ENCODE measurements at regions not wholly inside any gene's neighbourhood (a gene's known extent, or its start where the extent isn't known, plus 50 kb on each side); places are given as distances from the start of the nearest gene placed in this dataset.

GRCh38 chr5:68352166-68352565 lies 136.6 kb downstream of the PIK3R1 start:
- no peak for DNase-seq

GRCh38 chr5:68353605-68354004 lies 138.0 kb downstream of the PIK3R1 start:
- DNase-seq = no peak

GRCh38 chr5:68354315-68354714 lies 138.8 kb downstream of the PIK3R1 start:
- no peak for DNase-seq

GRCh38 chr5:68356216-68356615 lies 140.7 kb downstream of the PIK3R1 start:
- no peak for DNase-seq

DNA sequence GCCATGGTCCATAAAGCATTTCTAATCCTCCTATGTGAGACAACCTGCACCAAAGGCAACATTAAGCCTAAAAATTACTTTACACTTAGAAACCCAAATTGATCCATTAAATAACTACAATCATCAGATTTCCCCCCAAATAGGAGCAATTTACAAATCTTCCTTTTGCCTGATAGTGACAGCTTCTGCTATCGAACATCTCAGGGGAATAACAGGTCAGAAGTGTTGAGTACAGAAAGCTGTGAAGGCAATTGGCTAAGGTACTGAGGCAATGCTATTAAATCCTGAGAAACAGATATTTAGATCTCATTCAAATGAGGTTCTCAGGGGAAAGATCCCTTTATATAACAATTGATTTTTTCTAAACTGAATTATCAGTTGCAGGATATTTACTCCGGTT lies 141.1 kb downstream of the PIK3R1 start:
- DNase-seq = no peak

DNA sequence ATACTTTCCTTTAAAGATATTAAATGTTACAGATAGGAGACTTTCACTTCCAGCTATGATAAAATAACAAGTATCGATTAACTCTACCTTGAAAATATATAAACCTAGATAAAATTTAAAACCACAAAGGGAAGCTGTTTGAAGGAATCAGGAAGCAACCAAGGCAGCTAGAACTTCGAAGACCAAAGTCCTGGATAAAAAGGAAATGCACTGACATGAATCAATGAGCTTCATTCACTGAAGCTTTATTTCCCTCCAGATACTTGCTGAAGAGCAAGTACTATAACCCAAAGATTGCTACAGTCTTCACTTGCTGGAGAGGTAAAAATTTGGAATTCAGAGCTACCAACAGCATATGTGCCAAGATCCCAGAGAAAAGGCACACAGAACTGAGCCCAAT lies 144.1 kb downstream of the PIK3R1 start:
- no peak for DNase-seq

DNA sequence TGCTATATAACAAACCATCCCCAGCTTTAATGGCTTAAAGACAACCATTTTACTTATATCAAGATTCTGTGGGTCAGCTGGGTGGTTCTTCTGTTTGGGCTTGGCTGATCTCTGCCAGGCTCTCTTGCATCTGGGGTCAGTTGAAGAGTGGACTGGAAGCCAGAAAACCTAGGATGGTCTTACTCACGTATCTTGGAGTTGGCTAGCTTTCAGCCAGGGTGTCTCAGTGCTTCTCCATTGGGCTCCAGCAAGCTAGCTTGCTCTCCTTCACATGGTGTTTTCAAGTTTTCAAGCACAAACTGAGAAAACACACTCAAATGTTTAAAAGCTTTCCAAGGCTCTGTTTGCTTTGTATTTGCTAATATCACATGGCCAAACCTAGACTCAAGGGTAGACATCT lies 146.8 kb downstream of the PIK3R1 start:
- DNase-seq = no peak

DNA sequence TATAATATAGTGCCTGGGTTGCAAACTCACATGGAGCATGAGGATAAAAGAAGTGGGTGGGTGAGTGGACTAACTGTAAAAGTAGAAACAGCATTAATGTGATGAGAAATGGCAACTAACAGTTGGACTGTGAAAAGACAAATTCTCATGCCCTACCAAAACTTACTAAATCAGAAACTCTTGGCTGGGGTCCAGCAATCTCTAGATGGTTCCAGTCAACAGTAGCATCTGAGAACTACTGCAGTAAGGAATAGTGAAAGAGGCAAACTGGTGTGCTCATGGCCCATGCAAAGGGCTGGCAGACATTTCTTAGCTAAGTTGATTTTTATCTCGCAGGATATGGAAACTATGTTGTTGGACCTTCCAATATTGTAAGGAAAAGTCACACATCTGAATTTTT lies 150.3 kb downstream of the PIK3R1 start:
- no peak for DNase-seq

DNA sequence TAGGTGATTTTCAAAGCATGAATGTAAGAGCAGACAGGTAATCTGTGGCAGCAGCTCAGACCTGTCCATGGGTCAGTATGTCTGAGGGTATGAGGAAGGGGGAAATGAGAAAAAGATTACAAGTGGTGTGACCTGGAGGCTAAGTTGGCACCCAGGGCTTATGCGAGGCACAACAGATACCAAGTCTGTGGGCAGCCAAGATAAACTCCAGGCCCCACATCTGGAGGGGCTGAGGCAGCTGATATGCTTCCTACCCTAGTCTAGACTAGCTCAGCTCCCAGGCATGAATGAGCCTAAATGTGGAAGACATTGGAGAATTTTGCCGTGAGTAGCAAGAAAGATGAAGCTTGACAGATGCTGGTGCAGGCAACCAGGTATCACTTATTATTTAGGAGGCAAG lies 151.7 kb downstream of the PIK3R1 start:
- DNase-seq = no peak

- no peak for DNase-seq
Observed at GRCh38 chr5:68367717-68368116, 152.2 kb downstream of the PIK3R1 start.

- no peak for DNase-seq
Observed at GRCh38 chr5:68368311-68369022, 152.9 kb downstream of the PIK3R1 start.

GRCh38 chr5:68369023-68369359 lies 153.4 kb downstream of the PIK3R1 start:
- DNase-seq = no peak

GRCh38 chr5:68369457-68370125 lies 154.0 kb downstream of the PIK3R1 start:
- no peak for DNase-seq

GRCh38 chr5:68370196-68370595 lies 154.6 kb downstream of the PIK3R1 start:
- DNase-seq = no peak

- no peak for DNase-seq
Observed at GRCh38 chr5:68371607-68372006, 156.1 kb downstream of the PIK3R1 start.

- no peak for DNase-seq
Observed at GRCh38 chr5:68372161-68372560, 156.6 kb downstream of the PIK3R1 start.

- DNase-seq = no peak
Observed at GRCh38 chr5:68373050-68373449, 157.5 kb downstream of the PIK3R1 start.

DNA sequence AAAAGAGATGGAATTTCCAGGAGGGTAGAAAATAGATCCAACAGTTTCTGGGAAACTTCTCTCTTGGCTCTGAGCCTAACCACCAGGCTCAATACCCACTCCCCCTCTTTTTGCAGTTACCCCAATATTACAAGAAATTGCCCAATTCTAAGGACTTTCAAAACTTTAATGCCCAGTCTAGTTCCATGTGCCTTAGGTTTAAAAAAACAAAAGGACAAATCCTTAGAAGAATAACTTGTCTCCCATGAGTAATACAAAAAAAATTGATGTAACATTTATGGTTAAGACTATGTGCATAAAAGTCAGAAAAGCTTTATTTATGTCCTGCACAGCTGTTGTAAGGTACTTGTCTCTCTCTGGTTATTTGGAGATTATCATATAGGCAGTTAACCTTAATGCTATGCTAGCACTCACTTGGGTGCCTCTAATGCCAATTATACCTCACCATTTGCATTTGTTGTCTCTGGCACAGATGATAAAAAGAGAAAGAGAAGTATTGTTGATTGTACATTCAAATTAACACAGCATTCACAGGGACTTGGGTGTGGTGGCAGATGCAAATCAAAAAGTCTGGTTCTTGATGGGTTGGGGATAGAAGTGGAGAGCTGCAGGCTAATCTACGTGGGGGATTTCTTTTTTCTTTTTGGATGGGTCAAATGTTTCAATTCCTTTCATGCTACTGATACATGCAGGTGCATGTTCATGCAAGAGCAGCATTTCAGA lies 159.4 kb downstream of the PIK3R1 start:
- no peak for DNase-seq

DNA sequence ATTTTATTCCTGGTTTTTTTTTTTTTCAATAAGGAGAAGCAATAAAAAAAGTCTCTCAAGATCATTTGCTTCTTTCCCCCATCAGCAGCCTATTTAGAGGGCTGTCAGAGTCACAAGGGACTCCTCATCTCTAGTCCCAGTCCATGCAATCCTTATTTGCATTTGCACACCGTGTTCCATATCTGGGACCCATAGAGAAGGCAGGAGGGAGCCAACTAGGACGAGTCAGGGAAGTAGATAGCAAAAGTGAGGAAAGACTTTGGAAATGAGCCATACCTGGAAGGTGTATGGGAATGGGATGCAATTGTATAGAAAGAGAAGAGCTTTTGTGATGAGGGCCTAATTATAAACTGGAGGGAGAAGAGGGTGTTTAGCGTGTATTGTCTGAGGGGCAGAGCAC lies 160.0 kb downstream of the PIK3R1 start:
- no peak for DNase-seq

DNA sequence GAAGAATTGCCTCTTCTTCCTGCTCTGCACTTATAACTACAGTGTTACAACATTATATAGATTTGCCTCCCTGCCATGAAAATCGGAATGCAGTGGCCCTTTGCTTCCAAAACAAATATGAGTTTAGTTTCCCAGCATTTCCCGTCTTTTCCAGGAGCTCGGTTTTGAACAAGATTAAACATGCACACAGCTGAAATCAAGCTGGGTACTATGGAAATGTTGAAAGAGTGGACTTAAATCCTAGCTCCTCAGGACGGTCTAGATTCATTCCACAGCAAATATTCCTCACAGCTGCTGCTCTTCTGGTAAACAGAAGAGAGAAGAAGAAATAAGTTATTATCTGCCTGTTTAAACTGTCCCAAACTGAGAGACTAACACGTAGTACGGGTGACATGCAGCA lies 161.4 kb downstream of the PIK3R1 start:
- no peak for DNase-seq

DNA sequence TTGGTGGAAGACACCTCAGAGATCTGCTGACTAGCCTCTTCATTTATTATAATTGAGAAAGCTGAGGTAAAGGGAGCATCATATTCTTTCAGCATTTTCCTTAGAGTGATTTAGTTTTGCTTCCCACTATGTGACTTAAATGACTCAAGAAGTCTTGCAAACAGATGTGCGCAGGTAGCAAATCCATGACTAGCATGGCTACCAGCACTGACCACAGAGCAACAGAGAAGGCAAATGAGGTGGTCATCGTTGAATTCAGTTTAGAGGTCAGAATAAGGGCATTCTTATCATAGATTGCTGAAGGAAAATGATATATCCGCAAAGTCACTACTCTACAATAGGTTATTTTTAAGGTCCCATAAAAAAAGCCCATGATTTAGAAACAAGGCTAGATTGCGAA lies 162.2 kb downstream of the PIK3R1 start:
- DNase-seq = no peak

DNA sequence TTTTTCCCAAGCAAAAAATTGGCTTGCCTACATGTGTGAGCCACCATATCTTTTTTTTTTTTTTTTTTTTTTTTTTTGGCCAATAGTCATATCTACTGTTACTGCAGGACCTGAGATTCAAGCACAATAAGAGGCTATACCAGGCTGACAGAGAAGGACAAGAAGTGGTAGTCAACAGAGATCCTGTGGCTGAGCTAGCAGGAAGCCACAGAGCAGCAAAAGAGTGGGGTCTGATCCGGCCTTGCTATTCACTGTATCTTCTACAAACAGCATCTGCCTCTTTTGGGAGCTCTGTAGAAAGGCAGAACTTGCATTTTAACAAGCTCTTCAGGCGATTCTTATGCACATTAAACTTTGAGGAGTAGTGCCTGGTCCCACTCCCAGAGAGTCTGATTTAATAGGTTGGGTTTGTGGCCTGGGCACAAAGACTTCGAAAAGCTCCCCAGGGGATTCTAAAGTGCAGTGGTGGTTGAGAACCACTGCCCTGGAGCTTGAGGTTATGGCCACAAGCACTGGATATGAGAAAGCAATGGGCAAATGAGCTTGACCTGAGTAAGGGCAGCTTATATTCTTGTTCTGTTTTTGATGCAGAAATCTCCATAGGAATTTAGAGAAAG lies 162.8 kb downstream of the PIK3R1 start:
- no peak for DNase-seq

DNA sequence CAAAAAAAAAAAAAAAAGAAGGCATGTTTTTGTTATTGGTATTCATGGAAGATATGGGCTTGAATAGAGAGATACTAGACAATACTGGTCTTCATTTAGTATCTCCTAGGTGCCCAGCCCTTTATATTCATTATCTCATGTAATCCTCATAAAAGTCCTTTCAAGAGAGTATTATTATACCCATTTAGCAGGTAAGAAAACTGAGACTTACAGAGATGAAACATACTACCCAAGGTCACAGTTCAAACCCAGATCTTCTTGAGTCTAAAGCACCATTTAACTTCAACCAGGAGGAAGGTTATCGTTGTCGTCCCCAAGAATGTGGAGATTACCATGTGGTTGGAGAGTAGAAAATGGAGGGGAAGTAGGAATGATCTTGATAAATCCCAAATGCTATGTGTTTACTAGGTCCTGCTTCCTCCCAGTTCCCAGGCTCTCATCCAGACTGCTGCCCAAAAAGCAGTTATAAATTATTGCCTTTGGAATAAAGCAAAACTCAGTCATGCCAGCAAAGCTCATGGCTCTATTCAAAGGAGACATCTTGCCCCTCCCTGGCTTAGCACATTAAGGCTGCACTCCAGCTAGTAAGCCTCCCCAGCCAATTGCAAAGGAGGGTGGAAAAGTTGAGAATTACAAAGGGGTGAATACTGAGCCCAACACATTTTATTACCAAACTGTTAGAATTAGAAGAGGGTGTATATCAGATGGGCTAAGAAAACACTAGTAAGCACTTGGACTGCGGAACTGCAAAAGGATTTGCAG lies 163.9 kb downstream of the PIK3R1 start:
- DNase-seq = no peak

Data from activated CD8-positive, alpha-beta memory T cell treated with anti-CD3 and anti-CD28 coated beads for 24 hours (primary cell).